K562 (cell line): ENCODE measurements at regions not wholly inside any gene's neighbourhood (a gene's known extent, or its start where the extent isn't known, plus 50 kb on each side); places are given as distances from the start of the nearest gene placed in this dataset.

Experiments used
- ATAC-seq: fragments of 200-7000 bp; cut with Tn5 transposase; 3 replicates; pipeline ENCODE4 v1.9.1; 2020; ENCODE audit warnings: moderate library complexity
- BruUV-seq: library from RNA; stranded (reverse); fragments of 400-500 nt; replicated peaks from 2 replicates; lab custom pipeline; 2021; lab: Mats Ljungman, UMichigan
- CTCF ChIA-PET: fragments of 300-600 bp; formaldehyde crosslinking; extraction: SDS; loops from one replicate; lab custom pipeline; 2021; ENCODE audit warnings: low intra/inter-chr PET ratio; lab: Yijun Ruan, JAX
- POLR2A ChIA-PET: fragments of 300-600, 350-650 bp; sonication (Branson Sonifier 250); formaldehyde crosslinking; extraction: SDS; loops from one replicate; lab custom pipeline; 2021; ENCODE audit warnings: antibody characterized with exemption, inconsistent platforms; lab: Yijun Ruan, JAX
- DNase-seq, 4 experiments: peaks; one replicate each; pipeline versions ENCODE4 v3.0.0 to v3.0.0-alpha.2; 2011 to 2018; ENCODE audit warnings: low spot score in 3 of 4, mixed read lengths in 3 of 4; ENCODE audit errors: extremely low read depth in 1 of 4
- FAIRE-seq: peaks from 2 replicates; lab custom pipeline; 2011; peaks lifted over from hg19 to GRCh38; lab: Jason Lieb, UNC
- H2AFZ ChIP-seq: 2 replicates; pipeline ENCODE4 v1.6.0; 2011; ENCODE audit warnings: low read depth, low read length, control low read depth, inconsistent platforms
- H3K27ac ChIP-seq: fragments of 200-600 bp; 3 replicates; pipeline ENCODE4 v1.8.0; 2011; ENCODE audit warnings: low read depth, mild to moderate bottlenecking, control low read depth, inconsistent platforms, low read length, moderate library complexity, mixed read lengths; ENCODE audit errors: extremely low read depth
- H3K27me3 ChIP-seq, 2 experiments: fragments of 300-600 bp in 1 of 2; 2 replicates in 1 of 2; 3 replicates in 1 of 2; pipeline versions ENCODE4 v1.6.0 to v1.8.0; 2011; ENCODE audit warnings: inconsistent platforms in 2 of 2, low read length in 2 of 2, mild to moderate bottlenecking in 1 of 2, mixed read lengths in 1 of 2, moderate library complexity in 1 of 2; ENCODE audit not compliant: control insufficient read depth in 2 of 2, insufficient read depth in 2 of 2
- H3K36me3 ChIP-seq: fragments of 300-600 bp; 3 replicates; pipeline ENCODE4 v1.8.0; 2011; ENCODE audit warnings: mild to moderate bottlenecking, low read length, inconsistent platforms; ENCODE audit not compliant: control insufficient read depth, insufficient read depth
- H3K4me1 ChIP-seq, 2 experiments: fragments of 200-600 bp in 1 of 2; replicated peaks in 1 of 2; 2 replicates in 1 of 2; 3 replicates in 1 of 2; pipeline versions ENCODE4 v1.5.1 to v1.8.0; 2011; ENCODE audit warnings: inconsistent platforms in 2 of 2, low read length in 2 of 2, mild to moderate bottlenecking in 1 of 2, mixed read lengths in 1 of 2, moderate library complexity in 1 of 2; ENCODE audit not compliant: control insufficient read depth in 2 of 2, insufficient read depth in 2 of 2
- H3K4me2 ChIP-seq: 2 replicates; pipeline ENCODE4 v1.6.1; 2011; ENCODE audit warnings: low read length, control low read depth, inconsistent platforms, mixed read lengths; ENCODE audit not compliant: insufficient read depth
- H3K4me3 ChIP-seq: fragments of 200-600 bp; sonication (generic), shearing (Covaris generic); 2 replicates; pipeline ENCODE4 v1.5.1; 2016; ENCODE audit warnings: control low read depth, inconsistent platforms
- H3K79me2 ChIP-seq: fragments of 200-600 bp; 3 replicates; pipeline ENCODE4 v1.8.0; 2011; ENCODE audit warnings: low read length, inconsistent platforms; ENCODE audit not compliant: control insufficient read depth, insufficient read depth
- H3K9ac ChIP-seq, 2 experiments: 2 replicates each; pipeline versions ENCODE4 v1.6.0 to v1.6.1; 2011; ENCODE audit warnings: low read depth in 2 of 2, low read length in 2 of 2, control low read depth in 1 of 2, inconsistent platforms in 1 of 2, mild to moderate bottlenecking in 1 of 2, mixed read lengths in 1 of 2; ENCODE audit not compliant: insufficient read depth in 1 of 2
- H3K9me1 ChIP-seq: one replicate; pipeline ENCODE4 v1.6.0; 2011; ENCODE audit warnings: inconsistent platforms, mild to moderate bottlenecking, low read length, moderate library complexity; ENCODE audit not compliant: control insufficient read depth, insufficient read depth
- H3K9me3 ChIP-seq: replicated peaks from 2 replicates; pipeline ENCODE4 v1.5.1; 2011; ENCODE audit warnings: low read depth, low read length, inconsistent platforms; ENCODE audit not compliant: control insufficient read depth, insufficient read depth
- H4K20me1 ChIP-seq: replicated peaks from 2 replicates; pipeline ENCODE4 v1.6.1; 2011; ENCODE audit warnings: low read length, inconsistent platforms, mixed read lengths; ENCODE audit not compliant: control insufficient read depth, insufficient read depth
- MAZ ChIP-seq, 2 experiments: fragments of 450-650 bp in 1 of 2; sonication (generic) in 1 of 2; formaldehyde crosslinking; IDR thresholded peaks in 1 of 2; conservative IDR thresholded peaks in 1 of 2; 2 replicates each; pipeline versions ENCODE4 v1.4.0 to v1.5.0; 2020; ENCODE audit warnings: mild to moderate bottlenecking in 1 of 2, missing genetic modification reagents in 1 of 2
- RBM22 ChIP-seq: fragments of 200-400 bp; formaldehyde crosslinking; IDR thresholded peaks from 2 replicates; pipeline ENCODE4 v1.6.1; 2018; ENCODE audit warnings: low read length, low read depth; ENCODE audit not compliant: poor library complexity, severe bottlenecking
- WGBS: fragments of 100-300 bp; shearing (Covaris generic); methylation state at CpG from one replicate; pipeline ENCODE4 v1.1.6; 2016; ENCODE audit warnings: low coverage, mixed read lengths; ENCODE audit not compliant: insufficient coverage; ENCODE audit errors: missing lambda C conversion rate; 5-methylcytosine and 5-hydroxymethylcytosine counted together
- in situ Hi-C: fragments of 300-500 bp; cut with MboI; formaldehyde crosslinking; loops from 4 replicates; pipeline ENCODE4 v1.15.0; 2018; ENCODE audit warnings: inconsistent platforms, mixed read lengths
- intact Hi-C: fragments of 100-400 bp; cut with micrococcal nuclease; formaldehyde crosslinking; loops from 2 replicates; pipeline ENCODE4 v1.14.2; 2022

- no peaks in the 10 kb centered on the region for H3K4me1 ChIP-seq
- 3% methylated on average over 5 of the region's 5 CpGs for WGBS
- H3K9ac ChIP-seq: no peak overlapping the region
- DNase-seq (no peak), ATAC-seq (no peak), FAIRE-seq (no peak)
- no peaks in the 10 kb centered on the region for H3K36me3 ChIP-seq
- in situ Hi-C loops: no loop called here
- no peak overlapping the region for H3K4me3 ChIP-seq
- no peaks in the 10 kb centered on the region for H3K9me3 ChIP-seq
- no peak overlapping the region for H2AFZ ChIP-seq
- H3K27me3 ChIP-seq: peaks cover 4 to 11% of the 10 kb centered on the region in 2 experiments; a peak in 4 of 5 replicates
- no peaks in the 10 kb centered on the region for H3K9me1 ChIP-seq
- no peak overlapping the region for H3K27ac ChIP-seq
- H3K4me2 ChIP-seq: no peak overlapping the region
- CTCF ChIA-PET: no interaction called here
- intact Hi-C loops: loop anchor here (2.0 to 5.0 kb wide), 2 partner anchors 73 to 743 kb away; partner anchors contain the start of gene SAMD5
- H4K20me1 ChIP-seq: no peaks in the 10 kb centered on the region
- POLR2A ChIA-PET: interaction anchor here (0.6 kb wide), 1 partner anchor 65 kb away, joined by 4 read pairs; no protein-coding TSS in a partner anchor
- no peak for TF ChIP-seq RBM22
- TF ChIP-seq MAZ (CRISPR knock-in tag; conservative IDR thresholded peaks at IDR 0.05 in 1 of 2, IDR thresholded peaks at IDR 0.05 in 1 of 2): no peak
- no TSS peak for BruUV-seq
- H3K79me2 ChIP-seq: no peaks in the 10 kb centered on the region
Observed at GRCh38 chr6:148249679-148250375, 92.8 kb upstream of the SASH1 start.
